ENCODE measurements at regions not wholly inside any gene's neighbourhood (a gene's known extent, or its start where the extent isn't known, plus 50 kb on each side); places are given as distances from the start of the nearest gene placed in this dataset.

- peak; percentile 36 for DNase-seq
Measured at GRCh38 chr20:50302341-50303057, 111.9 kb downstream of the CEBPB start.

- DNase-seq: peak; percentile 65
Measured at GRCh38 chr20:50303573-50304500, 113.2 kb downstream of the CEBPB start.

- peak; percentile 73 for DNase-seq
Measured at GRCh38 chr20:50304501-50304856, 113.8 kb downstream of the CEBPB start.

GRCh38 chr20:50304923-50305635 lies 114.4 kb downstream of the CEBPB start:
- DNase-seq: peak; percentile 97

- DNase-seq: peak; percentile 58
Measured at GRCh38 chr20:50305636-50306477, 115.2 kb downstream of the CEBPB start.

- DNase-seq: no peak
Measured at GRCh38 chr20:50306478-50307423, 116.1 kb downstream of the CEBPB start.

GRCh38 chr20:50308166-50308512 lies 117.5 kb downstream of the CEBPB start:
- DNase-seq: no peak

- peak; percentile 99 for DNase-seq
Measured at GRCh38 chr20:50308513-50309279, 118.1 kb downstream of the CEBPB start.

- peak; percentile 45 for DNase-seq
Measured at GRCh38 chr20:50309280-50309763, 118.7 kb downstream of the CEBPB start.

- no peak for DNase-seq
Measured at GRCh38 chr20:50309764-50310672, 119.4 kb downstream of the CEBPB start.

- no peak for DNase-seq
Measured at GRCh38 chr20:50310673-50311051, 120.0 kb downstream of the CEBPB start.

GRCh38 chr20:50311308-50312001 lies 120.8 kb downstream of the CEBPB start:
- DNase-seq: no peak

- DNase-seq: no peak
Measured at GRCh38 chr20:50312002-50312681, 121.5 kb downstream of the CEBPB start.

- peak; percentile 92 for DNase-seq
Measured at GRCh38 chr20:50312682-50313521, 122.3 kb downstream of the CEBPB start.

- DNase-seq: no peak
Measured at GRCh38 chr20:50313522-50313820, 122.8 kb downstream of the CEBPB start.

GRCh38 chr20:50313827-50314677 lies 123.4 kb downstream of the CEBPB start:
- DNase-seq: no peak
